Panc1 (cell line): ENCODE measurements at regions not wholly inside any gene's neighbourhood (a gene's known extent, or its start where the extent isn't known, plus 50 kb on each side); places are given as distances from the start of the nearest gene placed in this dataset.

Experiments
- ATAC-seq: fragments of 200-7000 bp; cut with Tn5 transposase; 2 replicates; pipeline ENCODE4 v1.9.1; 2020; ENCODE audit warnings: mild to moderate bottlenecking, moderate library complexity
- BruUV-seq: library from RNA; stranded (reverse); fragments of 400-500 nt; replicated peaks from 2 replicates; lab custom pipeline; 2021; lab: Mats Ljungman, UMichigan
- CTCF ChIA-PET: fragments of 300-600 bp; sonication (Branson Sonifier 250); formaldehyde crosslinking; loops from one replicate; lab custom pipeline; 2022; ENCODE audit warnings: antibody characterized with exemption; lab: Charles Lee
- POLR2A ChIA-PET: fragments of 300-600 bp; sonication (Branson Sonifier 250); formaldehyde crosslinking; loops from one replicate; lab custom pipeline; 2022; ENCODE audit warnings: antibody characterized with exemption; lab: Charles Lee
- DNase-seq: peaks from one replicate; pipeline ENCODE4 v3.0.0-alpha.2; 2010; ENCODE audit warnings: low read depth, low spot score
- H3K27ac ChIP-seq: 2 replicates; pipeline ENCODE4 v1.5.1; 2011; ENCODE audit warnings: mild to moderate bottlenecking, low read length, inconsistent platforms
- H3K27me3 ChIP-seq: fragments of 200-500 bp; sonication (Bioruptor generic); 2 replicates; pipeline ENCODE4 v1.6.0; 2014; ENCODE audit warnings: low read length, inconsistent platforms; ENCODE audit not compliant: control insufficient read depth, insufficient read depth
- H3K36me3 ChIP-seq: fragments of 200-500 bp; sonication (Bioruptor generic); 2 replicates; pipeline ENCODE4 v1.5.1; 2014; ENCODE audit warnings: inconsistent platforms, mild to moderate bottlenecking, low read length, moderate library complexity; ENCODE audit not compliant: control insufficient read depth, insufficient read depth
- H3K4me1 ChIP-seq: 2 replicates; pipeline ENCODE4 v1.5.1; 2011; ENCODE audit warnings: inconsistent platforms, mild to moderate bottlenecking, low read length, moderate library complexity; ENCODE audit not compliant: control insufficient read depth, insufficient read depth
- H3K4me3 ChIP-seq, 2 experiments: 2 replicates each; pipeline ENCODE4 v1.5.1; 2011 to 2012; ENCODE audit warnings: low read depth in 2 of 2, low read length in 2 of 2, mild to moderate bottlenecking in 2 of 2, inconsistent platforms in 1 of 2, moderate library complexity in 1 of 2
- H3K9me3 ChIP-seq: fragments of 200-500 bp; sonication (Bioruptor generic); 2 replicates; pipeline ENCODE4 v1.5.1; 2014; ENCODE audit warnings: low read depth, mild to moderate bottlenecking, inconsistent platforms, low read length, moderate library complexity; ENCODE audit not compliant: control insufficient read depth, insufficient read depth
- CTCF ChIP-seq: fragments of 450-650 bp; IDR thresholded peaks from 2 replicates; pipeline ENCODE4 v1.5.1; 2017; ENCODE audit warnings: mild to moderate bottlenecking
- POLR2AphosphoS5 ChIP-seq: IDR thresholded peaks from 2 replicates; pipeline ENCODE4 v1.6.1; 2012; ENCODE audit warnings: mild to moderate bottlenecking, low read depth, low read length, moderate library complexity
- REST ChIP-seq, 2 experiments: IDR thresholded peaks; 2 replicates each; pipeline ENCODE4 v1.6.1; 2011 to 2012; ENCODE audit warnings: low read depth in 2 of 2, control low read depth in 1 of 2, low read length in 1 of 2, mild to moderate bottlenecking in 1 of 2, moderate library complexity in 1 of 2; ENCODE audit not compliant: insufficient read depth in 1 of 2
- SIN3A ChIP-seq: IDR thresholded peaks from 2 replicates; pipeline ENCODE4 v1.6.1; 2012; ENCODE audit warnings: low read depth, mild to moderate bottlenecking, low read length, moderate library complexity, borderline replicate concordance; ENCODE audit not compliant: insufficient read depth
- TCF7L2 ChIP-seq: IDR thresholded peaks from 2 replicates; pipeline ENCODE4 v1.6.1; 2011; ENCODE audit warnings: mild to moderate bottlenecking, low read depth, low read length, inconsistent platforms
- in situ Hi-C: cut with HindIII; loops from 2 replicates; pipeline ENCODE4 v1.10.0; 2016; ENCODE audit warnings: low sequenced_read_pairs, low pct_unique_long_range_greater_than_20kb
- intact Hi-C: fragments of 100-400 bp; cut with micrococcal nuclease; formaldehyde crosslinking; loops from one replicate; pipeline ENCODE4 v1.10.0; 2022; ENCODE audit not compliant: unreplicated experiment

- CTCF ChIA-PET: interaction anchor here (0.7 kb wide), 1 partner anchor 581 kb away, joined by 5 read pairs; no protein-coding TSS in a partner anchor
- TF ChIP-seq CTCF (no peak), POLR2AphosphoS5 (no peak), TCF7L2 (no peak), REST (IDR thresholded peaks at IDR 0.05; ENCODE audit: insufficient read depth in 1 of 2, low read depth in 2 of 2, low read length in 1 of 2) (no peak), SIN3A (no peak)
- Histone ChIP-seq H3K36me3 (no peaks in the 10 kb centered on the region), H3K4me1 (no peaks in the 10 kb centered on the region), H3K27me3 (no peaks in the 10 kb centered on the region), H3K9me3 (no peaks in the 10 kb centered on the region), H3K27ac (no peak overlapping the region), H3K4me3 (no peak overlapping the region)
- in situ Hi-C loops (no loop called here), intact Hi-C loops (no loop called here)
- POLR2A ChIA-PET: interaction anchor here (0.6 kb wide), 1 partner anchor 1288 kb away, joined by 3 read pairs; no protein-coding TSS in a partner anchor
- DNase-seq (no peak), ATAC-seq (no peak)
- BruUV-seq: no TSS peak
Observed at GRCh38 chr2:221289389-221289788, 282.7 kb downstream of the EPHA4 start.

GRCh38 chr2:221289846-221290245 is 282.3 kb downstream of the EPHA4 start:
- H3K9me3 ChIP-seq: no peaks in the 10 kb centered on the region
- no peak overlapping the region for H3K27ac ChIP-seq
- no peak overlapping the region for H3K4me3 ChIP-seq
- DNase-seq (no peak), ATAC-seq (no peak)
- in situ Hi-C loops (no loop called here), intact Hi-C loops (no loop called here)
- TF ChIP-seq TCF7L2 (no peak), CTCF (no peak), REST (IDR thresholded peaks at IDR 0.05; ENCODE audit: insufficient read depth in 1 of 2, low read depth in 2 of 2, low read length in 1 of 2) (no peak), SIN3A (no peak), POLR2AphosphoS5 (no peak)
- CTCF ChIA-PET: no interaction called here
- POLR2A ChIA-PET: no interaction called here
- no peaks in the 10 kb centered on the region for H3K27me3 ChIP-seq
- no peaks in the 10 kb centered on the region for H3K36me3 ChIP-seq
- no peaks in the 10 kb centered on the region for H3K4me1 ChIP-seq
- BruUV-seq: no TSS peak
